ENCODE measurements at regions not wholly inside any gene's neighbourhood (a gene's known extent, or its start where the extent isn't known, plus 50 kb on each side); places are given as distances from the start of the nearest gene placed in this dataset.

DNA sequence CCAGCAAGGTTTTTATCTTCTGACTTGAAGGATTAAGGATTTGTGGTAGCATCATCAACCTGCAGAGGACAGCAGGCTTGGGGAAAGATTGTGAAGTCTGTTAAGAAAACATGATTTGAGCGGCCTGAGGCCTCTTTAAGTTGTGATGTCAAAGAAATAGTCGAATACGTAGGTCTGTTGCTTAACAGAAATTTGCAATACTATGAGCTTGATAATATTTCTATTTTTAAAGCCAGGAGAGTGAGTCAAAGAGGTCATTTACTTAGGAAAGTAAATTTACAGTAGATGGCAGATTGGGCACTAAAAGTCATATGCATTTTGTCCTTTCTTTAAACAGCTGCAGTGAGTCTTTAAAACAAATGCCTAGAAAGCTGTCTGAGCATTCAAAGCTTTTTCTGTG, 336.3 kb downstream of the DIPK2A start:
- no peak for DNase-seq

DNA sequence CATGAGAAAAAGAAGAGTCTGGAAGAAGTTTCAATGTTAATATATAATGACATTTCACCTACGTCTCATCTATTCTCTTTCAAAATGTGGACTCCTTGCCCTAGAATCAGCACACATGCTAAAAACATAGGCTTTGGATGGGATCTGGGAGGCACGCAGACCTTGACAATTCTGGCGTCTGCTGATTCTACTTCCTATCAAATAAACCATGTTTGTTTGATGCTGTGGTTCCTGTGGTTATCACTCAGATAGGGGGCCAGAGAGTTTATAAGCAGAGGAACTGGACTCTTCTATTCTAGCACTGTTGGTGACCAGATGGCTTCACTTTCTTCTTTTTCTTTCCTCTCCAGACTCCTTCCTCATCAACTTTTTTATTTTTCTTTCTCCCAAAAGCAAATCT, 336.8 kb downstream of the DIPK2A start:
- no peak for DNase-seq

DNA sequence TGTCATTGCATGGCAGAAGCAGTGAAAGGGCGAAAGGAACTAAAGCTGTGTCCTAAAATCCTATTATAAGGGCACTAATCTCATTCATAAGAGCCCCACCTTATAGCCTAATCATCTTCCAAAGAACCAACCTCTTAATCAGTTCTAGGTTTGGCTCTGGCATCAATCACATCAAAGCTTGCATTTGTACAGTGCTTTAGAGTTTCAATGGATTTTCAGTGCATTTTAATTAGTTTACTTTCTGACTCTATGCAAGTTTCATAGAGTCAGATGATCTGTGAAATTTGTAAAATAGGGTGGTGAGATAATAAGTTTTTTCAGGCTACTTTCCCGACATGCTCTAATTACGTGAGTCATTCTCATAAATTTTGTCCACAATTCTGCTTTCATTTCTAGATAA, 341.1 kb downstream of the DIPK2A start:
- DNase-seq, result no peak

DNA sequence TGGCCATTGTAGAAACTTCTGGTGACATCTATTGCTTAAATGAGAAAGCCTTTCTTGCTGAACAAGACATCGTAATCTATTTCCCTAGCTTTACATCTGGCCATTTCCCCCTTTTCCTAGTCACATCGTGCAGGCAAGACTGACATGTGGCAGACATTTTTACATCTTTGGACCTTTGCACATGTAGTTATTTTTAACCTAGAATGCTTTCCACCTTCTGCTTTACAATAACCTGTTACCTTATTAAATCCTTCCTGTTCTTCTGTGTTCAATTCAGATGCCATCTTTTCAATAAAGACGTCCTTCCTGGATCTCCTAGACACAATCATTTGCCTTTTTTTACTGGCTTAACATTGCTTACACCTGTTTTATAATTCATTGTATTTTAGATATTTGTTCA, 343.3 kb downstream of the DIPK2A start:
- DNase-seq, result no peak

DNA sequence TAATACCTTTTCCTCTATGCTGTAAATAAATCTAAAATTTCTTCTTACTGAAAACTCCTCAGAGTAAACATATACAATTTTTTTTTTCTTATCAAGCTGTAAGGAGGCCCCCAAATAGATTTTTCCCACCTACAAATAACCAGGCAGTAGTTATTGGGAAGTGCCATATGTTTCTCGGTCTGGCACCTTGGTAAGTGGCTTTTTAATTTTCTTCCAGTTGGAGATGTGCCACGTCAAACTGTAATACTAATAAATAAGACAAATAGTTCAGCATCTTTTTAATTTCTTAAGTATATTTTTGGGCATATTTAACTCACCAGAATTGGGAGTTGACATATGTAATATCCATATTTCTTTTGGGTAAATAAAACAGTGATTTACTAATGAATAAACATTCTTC, 346.3 kb downstream of the DIPK2A start:
- no peak for DNase-seq

DNA sequence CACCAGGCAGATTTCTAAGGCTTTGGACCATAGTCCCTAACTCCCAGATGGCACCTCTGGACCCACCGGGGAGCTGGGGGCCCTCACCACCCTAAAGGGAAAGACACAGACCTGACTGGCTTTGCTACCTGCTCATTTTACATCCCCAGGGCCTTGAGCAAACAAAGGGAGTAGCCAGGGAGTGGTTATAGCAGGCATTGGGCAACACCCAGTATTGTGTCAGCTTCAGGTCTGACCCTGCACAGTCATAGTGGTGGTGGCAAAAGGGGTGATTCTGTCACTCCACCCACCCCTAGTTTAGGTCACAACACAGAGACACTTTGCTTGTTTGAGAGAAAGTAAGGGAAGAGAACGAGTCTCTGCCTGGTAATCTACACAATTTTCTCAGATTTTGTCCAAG, 352.5 kb downstream of the DIPK2A start:
- DNase-seq, result no peak

DNA sequence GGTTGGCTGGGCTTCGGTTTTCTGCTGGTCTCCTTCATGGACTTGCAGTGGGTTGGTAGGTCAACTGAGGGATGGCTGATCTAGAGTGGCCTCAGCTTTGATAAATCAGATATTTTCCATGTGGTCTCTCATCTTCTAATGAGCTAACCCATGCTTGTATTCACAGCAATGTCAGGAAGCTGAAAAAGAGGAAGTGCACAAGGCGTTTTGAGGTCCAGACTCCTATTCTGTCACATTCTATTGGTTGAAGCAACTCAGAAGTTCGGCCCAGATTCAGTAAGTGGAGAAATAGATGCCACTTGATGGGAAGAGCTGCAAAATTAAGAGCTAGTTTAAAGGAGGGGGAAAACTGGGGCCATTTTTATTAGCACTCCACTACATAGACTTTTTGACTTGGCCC, 361.2 kb downstream of the DIPK2A start:
- no peak for DNase-seq

DNA sequence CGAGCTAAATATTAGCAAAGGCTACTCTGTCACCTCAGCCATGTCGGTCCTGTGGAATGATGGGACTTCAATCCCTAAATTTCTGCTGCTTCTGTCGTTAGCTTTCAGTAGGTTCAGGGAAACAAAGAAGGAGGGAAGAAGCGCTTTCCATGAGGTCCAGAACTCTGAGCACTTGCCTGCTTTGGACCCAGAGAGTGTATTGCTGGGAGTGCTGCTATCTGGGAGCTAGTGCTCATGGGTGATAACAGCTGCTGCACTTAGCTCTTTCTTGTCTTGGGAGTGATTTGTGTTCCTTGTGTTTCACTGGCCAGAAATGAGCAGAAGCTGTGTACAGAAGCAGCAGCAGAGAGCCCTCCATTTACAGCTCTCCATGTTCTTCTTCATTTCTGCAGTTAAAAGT, 369.8 kb downstream of the DIPK2A start:
- DNase-seq, result no peak

DNA sequence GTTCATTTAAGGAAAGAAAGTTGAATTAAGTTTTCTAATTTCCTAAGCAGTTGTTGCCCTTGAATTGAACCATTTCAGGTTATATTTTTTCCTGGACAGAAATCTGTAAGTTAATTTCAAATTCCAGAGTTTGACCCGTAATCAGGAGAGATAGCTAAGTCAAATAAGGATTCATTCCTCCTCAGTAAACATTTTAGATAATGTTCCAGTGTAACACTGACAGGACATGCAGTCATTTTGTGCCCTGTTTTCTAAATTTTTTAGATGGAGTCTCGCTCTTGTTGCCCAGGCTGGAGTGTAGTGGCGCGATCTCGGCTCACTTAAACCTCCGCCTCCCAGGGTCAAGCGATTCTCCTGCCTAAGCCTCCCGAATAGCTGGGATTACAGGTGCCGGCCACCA, 371.7 kb downstream of the DIPK2A start:
- no peak for DNase-seq

DNA sequence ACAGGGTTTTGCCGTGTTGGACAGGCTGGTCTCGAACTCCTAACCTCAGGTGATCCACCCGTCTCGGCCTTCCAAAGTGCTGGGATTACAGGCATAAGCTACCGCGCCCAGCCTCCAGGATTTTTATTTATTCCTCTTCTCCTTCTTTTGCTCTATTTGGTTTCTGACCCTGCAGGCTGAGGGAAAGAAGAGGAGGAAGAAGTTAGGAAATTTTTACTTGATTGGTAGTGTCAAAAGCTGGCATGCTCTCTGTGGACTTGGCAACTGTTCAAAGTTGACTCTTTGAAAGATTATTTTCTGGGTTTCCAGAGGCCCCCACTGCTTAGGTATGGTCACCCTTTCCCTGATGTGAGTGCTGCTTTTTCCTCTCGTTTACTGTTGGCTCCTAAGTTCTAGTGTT, 372.2 kb downstream of the DIPK2A start:
- DNase-seq, result no peak

DNA sequence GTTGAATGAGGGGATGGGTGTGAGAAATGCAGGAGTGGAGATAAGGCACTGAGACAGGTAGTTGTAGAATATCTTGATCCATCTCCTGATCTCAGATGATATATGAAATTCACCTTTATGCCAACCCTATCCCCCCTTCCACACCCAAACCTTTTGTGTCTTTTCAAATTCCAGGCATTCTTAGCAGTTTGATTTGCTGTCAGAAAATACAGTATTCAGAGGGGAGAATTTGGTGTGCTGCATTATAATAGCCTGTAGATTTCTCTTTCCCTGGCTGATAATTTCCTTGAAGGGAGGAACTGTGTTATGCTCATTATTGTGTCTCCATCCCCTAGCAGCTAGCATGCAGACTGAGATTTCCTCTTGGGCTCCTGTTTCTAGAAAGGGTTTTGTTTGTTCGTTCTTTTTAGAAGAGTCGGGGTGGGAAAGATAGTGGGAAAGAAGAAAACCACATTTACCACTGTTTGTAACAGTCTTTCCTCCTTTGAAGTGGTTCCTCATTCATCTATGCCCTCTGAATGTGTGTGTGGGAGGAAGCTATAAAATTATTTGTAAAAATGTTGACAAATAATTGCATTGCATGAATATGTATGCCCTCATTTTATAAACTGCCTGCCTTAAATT, 373.4 kb downstream of the DIPK2A start:
- no peak for DNase-seq

DNA sequence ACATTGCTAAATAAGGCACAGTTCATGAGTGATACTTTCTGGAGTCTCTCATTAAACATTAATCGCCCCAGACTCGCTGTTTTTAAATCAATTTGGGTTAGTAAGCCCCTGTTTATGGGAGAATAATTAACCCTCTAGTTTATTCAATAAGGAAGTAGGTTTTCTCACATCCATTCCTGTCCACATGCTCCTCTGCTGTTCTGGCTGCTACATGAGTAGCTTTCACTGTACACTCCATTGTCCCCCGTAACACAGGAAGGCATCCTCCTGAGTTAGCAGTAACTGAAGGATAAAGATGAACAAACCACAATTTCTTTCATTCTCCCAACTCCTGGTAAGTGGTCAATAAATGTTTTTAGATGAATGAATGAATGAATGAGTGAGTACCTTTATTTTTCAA, 378.5 kb downstream of the DIPK2A start:
- DNase-seq, result no peak

DNA sequence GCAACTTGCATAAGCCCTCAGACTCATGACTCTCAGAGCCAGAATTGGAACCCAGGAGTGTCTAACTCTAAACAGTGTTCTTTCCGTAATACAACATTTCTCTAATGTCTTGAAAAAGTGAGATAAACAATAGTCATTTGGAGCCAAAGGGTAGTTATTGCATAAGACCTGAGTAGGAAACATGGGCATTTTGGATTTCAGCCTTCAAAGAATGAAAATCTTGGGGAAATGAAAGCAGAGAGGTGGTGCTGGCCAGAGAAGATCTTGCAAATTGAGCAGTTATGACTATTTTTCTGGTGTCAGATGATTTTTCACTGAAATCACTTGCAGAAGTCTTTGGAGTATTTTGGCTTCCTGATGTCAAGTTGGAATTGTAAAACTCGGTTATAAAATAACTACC, 379.4 kb downstream of the DIPK2A start:
- no peak for DNase-seq

DNA sequence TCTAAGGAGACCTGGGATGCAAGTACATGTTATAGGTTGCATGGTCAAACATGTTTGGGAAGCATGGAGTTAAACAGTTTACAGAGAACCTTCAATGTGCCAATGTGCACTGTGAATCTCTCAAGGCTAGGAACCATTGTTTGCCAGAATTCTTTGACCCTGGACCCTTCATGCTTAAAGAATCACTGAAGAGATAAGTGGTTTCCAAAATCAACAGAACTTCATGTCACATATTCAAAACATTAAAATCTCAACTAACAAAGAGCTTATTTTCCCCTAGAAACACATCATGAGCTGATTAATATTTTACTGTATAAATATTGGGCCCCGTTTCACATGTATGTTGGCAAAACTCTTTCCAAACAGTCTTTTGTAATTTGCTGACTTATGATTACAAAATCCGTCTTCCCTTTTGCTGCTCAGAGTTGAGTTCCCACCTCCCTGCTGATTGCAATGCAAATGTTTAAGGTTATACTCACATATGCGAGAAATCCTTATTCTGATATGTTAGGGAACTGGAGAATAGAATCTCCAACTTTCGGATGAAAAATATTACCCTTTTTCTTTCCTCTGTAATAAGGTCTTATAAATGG, 380.2 kb downstream of the DIPK2A start:
- DNase-seq, result no peak

DNA sequence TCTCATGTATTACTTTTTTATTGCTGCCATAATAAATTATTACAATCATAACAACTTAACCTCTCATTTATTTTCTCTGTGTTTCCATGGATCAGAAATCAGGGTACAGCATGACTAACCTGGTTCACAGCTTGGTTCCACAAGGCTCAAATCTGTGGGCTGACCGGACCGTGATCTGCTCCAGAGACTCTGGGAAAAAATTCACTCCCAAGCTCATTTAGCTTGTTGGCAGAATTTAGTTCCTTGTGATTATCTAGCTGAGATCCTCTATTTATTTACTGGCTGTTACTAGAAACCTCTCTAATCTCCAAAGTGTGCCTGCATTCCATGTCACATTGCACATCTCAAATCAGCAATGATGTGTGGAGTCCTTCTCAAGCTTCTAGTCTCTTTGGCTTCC, 386.6 kb downstream of the DIPK2A start:
- DNase-seq, result no peak

DNA sequence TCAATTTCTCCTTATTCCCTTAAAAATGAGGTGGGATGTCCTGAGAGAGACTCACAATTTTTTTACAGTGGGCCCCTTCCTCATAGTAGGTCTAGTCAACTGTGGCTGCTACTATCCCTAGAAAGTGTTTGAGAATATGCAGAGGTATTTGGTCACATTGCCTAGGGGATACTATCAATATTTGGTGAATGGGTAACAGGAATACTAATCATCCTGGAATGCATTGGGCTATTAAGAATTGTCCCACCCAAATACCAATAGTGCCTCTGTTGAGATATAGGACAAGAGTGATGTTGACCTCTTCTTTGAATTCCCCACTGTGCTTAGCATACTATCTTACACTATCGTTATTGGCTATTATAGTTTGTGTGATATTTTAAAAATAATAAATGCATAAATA, 389.4 kb downstream of the DIPK2A start:
- DNase-seq, result no peak

DNA sequence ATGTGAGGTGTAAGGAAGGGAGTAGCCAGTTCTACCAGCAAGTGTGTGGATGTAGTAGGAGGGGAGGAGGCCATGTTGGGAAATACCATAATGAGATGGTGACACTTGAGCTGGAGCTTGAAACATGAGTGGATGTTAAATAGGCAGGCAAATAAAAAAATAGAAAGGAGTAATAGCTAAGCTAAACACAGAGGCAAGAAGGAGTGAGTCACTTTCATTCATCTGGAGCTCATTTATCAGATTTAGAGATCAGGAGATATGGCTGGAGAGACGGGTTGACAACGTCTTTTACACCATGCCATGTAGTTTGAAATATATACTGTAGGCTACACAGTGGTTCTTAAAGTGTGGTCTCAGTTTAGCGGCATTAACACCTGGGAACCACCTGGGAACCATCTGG, 390.5 kb downstream of the DIPK2A start:
- peak; percentile 67 for DNase-seq

DNA sequence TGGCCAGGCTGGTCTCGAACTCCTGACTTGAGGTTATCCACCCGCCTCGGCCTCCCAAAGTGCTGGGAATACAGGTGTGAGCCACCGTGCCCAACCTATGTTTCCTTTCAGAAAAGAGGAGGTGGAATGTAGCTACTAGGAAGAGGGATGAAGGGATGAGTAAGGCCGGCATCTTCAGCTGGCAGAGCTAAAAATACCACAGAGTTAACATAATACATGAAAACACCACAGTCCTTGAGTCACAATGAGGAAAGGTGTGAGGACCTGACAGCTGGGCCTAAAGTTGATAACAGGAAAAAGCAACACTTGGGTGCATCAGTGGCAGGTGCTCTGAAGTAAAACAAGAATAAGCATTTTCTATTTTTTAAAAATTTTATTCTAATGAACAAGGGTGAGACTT, 392.2 kb downstream of the DIPK2A start:
- no peak for DNase-seq

DNA sequence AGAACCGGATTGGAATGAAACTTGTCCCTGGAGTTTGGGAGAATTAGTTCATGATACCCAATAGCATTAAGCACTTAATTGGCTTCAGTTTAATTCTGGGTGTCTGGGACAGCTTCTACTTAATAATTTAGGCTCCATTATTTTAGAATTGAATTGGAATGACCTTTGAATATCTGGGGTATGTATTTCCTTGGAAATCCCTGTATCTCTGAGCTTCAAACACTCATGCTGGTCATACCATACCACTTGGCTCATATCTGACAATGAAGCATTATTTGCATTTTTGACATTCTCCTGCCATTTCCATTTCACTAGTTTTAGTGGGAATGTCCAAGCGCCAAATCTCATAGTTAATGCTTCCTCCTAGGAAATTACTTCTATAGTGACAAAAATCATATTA, 393.1 kb downstream of the DIPK2A start:
- DNase-seq, result no peak

DNA sequence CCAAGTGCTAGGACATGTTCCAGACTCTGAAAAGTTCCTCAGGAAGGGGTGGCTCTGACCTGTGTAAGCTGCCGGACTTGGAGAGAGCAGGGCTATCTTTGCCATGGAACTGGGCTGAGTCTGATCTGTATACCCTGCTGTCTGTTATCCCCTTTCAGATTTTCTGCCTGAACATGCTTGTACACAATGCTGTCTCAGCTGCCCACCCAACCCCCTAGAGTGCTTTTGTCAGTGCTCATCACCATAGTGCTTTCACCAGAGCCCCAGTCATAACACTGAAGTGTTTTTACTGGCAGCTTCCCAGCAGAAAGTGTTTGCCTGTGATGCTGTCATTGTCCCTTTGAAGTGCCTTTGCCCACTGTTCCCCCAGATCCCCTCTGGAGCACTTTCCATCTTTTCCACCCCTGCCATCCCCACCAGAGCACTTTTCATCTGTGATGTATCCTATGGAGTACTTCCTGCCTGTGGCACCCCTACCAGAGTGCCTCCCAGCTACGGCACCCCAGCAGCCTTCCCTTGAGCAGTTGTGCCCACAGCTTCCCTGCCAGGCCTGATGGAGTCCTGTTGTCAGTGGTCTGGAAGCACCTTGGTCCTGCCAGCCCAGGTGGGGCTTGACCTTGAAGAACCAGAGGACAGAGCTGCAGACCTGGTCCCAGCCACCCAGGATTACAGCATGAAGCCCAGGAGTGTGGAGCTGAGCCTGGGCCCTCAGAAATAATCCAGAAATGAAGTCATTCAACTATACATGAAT, 397.7 kb downstream of the DIPK2A start:
- DNase-seq, result no peak

DNA sequence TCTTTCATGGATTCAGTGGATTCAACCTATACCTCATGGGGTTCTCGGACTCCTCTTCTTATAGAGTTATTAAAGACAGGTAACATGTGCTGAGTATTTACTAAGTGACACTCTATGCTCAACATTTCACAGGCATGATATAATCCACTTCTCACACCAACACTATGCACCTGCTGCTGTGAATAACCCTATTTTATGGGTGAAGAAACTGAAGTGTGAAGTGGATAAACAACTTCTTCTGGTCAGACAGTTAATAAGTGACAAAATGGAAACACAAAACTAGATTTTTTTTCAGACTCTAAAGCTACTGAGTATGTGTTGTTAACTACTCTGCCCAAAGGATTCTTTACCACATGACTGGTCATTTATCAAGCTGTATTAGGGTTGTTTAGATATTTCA, 403.5 kb downstream of the DIPK2A start:
- no peak for DNase-seq

DNA sequence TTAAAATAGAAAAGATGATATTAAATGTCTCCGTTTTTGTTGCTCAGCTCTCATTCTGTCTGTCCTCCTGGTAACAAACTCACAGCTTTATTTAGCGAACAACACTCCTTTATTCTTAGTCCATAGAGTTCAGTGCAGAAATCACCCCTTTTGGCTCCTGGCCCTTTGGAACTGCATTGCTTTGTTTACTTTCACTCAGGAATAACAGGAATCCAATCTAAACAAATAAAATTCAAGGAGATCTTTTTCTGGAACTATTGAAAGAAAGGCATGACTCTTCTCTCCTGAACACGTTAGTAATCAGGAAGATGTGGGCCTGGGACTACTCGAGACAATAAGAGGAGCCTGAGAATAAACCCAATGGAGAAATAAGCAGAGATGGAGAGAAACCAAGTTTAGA, 409.2 kb downstream of the DIPK2A start:
- no peak for DNase-seq

DNA sequence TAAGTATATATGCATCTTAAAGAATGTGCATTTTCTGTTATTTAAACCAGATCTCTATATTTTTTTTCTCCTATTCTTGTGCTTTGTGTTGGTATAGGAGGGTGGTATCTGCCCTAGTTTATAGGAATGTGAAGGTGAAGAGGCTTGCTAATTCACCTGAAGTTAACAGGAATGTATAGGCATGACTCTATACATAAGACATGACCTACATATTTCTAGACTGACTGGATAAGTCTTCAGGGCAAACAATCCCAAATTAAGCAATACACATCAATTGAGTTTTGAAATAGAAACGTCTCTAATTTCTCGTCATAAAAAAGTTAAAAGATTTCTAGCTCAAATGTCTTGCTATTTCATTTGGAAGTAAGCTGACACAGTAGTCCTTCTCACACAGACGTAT, 410.0 kb downstream of the DIPK2A start:
- DNase-seq, result no peak

DNA sequence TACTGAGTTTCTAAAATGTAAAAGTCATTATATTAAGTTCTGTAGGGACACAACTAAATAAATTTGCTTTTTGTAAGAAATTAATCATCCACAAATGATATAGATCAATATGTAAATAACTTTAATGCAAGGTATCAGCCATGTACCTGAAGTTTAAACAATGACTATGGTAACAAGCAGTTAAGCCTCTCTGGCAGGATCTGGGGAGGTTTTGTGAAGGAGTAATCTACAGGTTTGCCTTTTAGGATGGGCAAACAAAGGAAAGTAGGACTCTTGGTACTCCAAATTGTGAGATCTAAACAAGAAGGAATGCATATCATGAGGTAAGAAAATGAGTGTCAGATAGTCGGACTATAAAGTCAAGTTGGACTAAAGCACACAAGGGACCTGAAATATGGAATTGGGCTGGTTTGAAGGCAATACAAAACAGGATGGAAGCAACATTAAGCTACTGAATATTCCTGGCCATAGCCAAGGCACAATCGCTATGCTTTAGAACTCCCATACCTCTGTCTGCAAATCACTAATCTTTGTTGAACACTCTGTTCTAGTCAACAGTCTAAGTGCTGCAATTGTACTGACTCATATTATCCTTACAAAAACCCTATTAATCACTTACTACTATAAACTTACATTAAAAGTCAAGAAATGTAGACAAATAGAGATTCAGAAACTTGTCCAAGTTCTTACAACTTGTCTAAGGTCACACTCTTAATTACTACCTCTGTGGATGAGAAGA, 412.8 kb downstream of the DIPK2A start:
- DNase-seq, result no peak
